Mesenteric fat pad (tissue), 1 donor: ENCODE measurements at regions not wholly inside any gene's neighbourhood (a gene's known extent, or its start where the extent isn't known, plus 50 kb on each side); places are given as distances from the start of the nearest gene placed in this dataset.

Source experiments
- DNase-seq: peaks from one replicate; pipeline ENCODE4 v3.0.0-alpha.2; 2020; ENCODE audit warnings: low spot score
- donor health status: DM: yes; HTN: yes; CAD: no.

- DNase-seq: no peak
Measured at GRCh38 chr7:91323626-91324158, 59.5 kb downstream of the FZD1 start.

- no peak for DNase-seq
Measured at GRCh38 chr7:91324663-91325062, 60.4 kb downstream of the FZD1 start.

GRCh38 chr7:91325726-91326125 lies 61.5 kb downstream of the FZD1 start:
- DNase-seq: no peak

- DNase-seq: no peak
Measured at GRCh38 chr7:91326516-91327199, 62.4 kb downstream of the FZD1 start.

GRCh38 chr7:91327346-91327745 lies 63.1 kb downstream of the FZD1 start:
- no peak for DNase-seq

- DNase-seq: no peak
Measured at GRCh38 chr7:91329571-91329970, 65.3 kb downstream of the FZD1 start.

- no peak for DNase-seq
Measured at GRCh38 chr7:91330191-91330808, 66.1 kb downstream of the FZD1 start.

GRCh38 chr7:91330866-91331265 lies 66.6 kb downstream of the FZD1 start:
- DNase-seq: no peak

- no peak for DNase-seq
Measured at GRCh38 chr7:91336106-91336505, 71.9 kb downstream of the FZD1 start.

- DNase-seq: no peak
Measured at GRCh38 chr7:91338226-91339020, 74.2 kb downstream of the FZD1 start.

- no peak for DNase-seq
Measured at GRCh38 chr7:91342346-91342745, 78.1 kb downstream of the FZD1 start.

- no peak for DNase-seq
Measured at GRCh38 chr7:91343420-91343960, 79.3 kb downstream of the FZD1 start.

- DNase-seq: no peak
Measured at GRCh38 chr7:91343996-91344629, 79.9 kb downstream of the FZD1 start.

GRCh38 chr7:91344911-91345310 lies 80.7 kb downstream of the FZD1 start:
- no peak for DNase-seq

GRCh38 chr7:91345449-91345848 lies 81.2 kb downstream of the FZD1 start:
- DNase-seq: no peak

- no peak for DNase-seq
Measured at GRCh38 chr7:91346426-91346825, 82.2 kb downstream of the FZD1 start.

GRCh38 chr7:91347290-91347689 lies 83.1 kb downstream of the FZD1 start:
- DNase-seq: no peak

GRCh38 chr7:91348711-91349110 lies 84.5 kb downstream of the FZD1 start:
- no peak for DNase-seq

GRCh38 chr7:91351374-91351773 lies 87.1 kb downstream of the FZD1 start:
- no peak for DNase-seq

GRCh38 chr7:91352091-91352490 lies 87.9 kb downstream of the FZD1 start:
- no peak for DNase-seq

GRCh38 chr7:91353848-91354247 lies 89.6 kb downstream of the FZD1 start:
- no peak for DNase-seq
